SK-N-SH treated with all-trans-retinoic acid at 6 μM for 48 hours (cell line): ENCODE measurements at regions not wholly inside any gene's neighbourhood (a gene's known extent, or its start where the extent isn't known, plus 50 kb on each side); places are given as distances from the start of the nearest gene placed in this dataset.

Experiments used
- ATAC-seq: fragments of 200-7000 bp; cut with Tn5 transposase; 3 replicates; pipeline ENCODE4 v1.9.1; 2020; ENCODE audit warnings: mild to moderate bottlenecking, moderate library complexity
- ARNTL ChIP-seq: fragments of 450-650 bp; formaldehyde crosslinking; IDR thresholded peaks from 2 replicates; pipeline ENCODE4 v1.5.0; 2020; ENCODE audit warnings: low read depth, mild to moderate bottlenecking, moderate library complexity, borderline replicate concordance
- BACH2 ChIP-seq: fragments of 250-450 bp; sonication (Bioruptor Pico); IDR thresholded peaks from 2 replicates; pipeline ENCODE4 v1.9.0; 2021; ENCODE audit warnings: mild to moderate bottlenecking, borderline replicate concordance
- CSDC2 ChIP-seq: fragments of 250-450 bp; sonication (Bioruptor Pico); IDR thresholded peaks from 2 replicates; pipeline ENCODE4 v1.5.0; 2020; ENCODE audit warnings: mild to moderate bottlenecking, moderate library complexity
- ESRRG ChIP-seq: fragments of 250-450 bp; sonication (Bioruptor Pico); IDR thresholded peaks from 2 replicates; pipeline ENCODE4 v1.6.1; 2021; ENCODE audit warnings: mild to moderate bottlenecking
- ISL1 ChIP-seq: fragments of 250-450 bp; sonication (Bioruptor Pico); IDR thresholded peaks from 2 replicates; pipeline ENCODE4 v2.1.2; 2022; ENCODE audit warnings: mild to moderate bottlenecking, moderate library complexity
- OSR1 ChIP-seq: fragments of 250-450 bp; sonication (Bioruptor Pico); IDR thresholded peaks from 2 replicates; pipeline ENCODE4 v1.8.0; 2022; ENCODE audit warnings: moderate library complexity, mild to moderate bottlenecking, inconsistent platforms
- PATZ1 ChIP-seq: fragments of 250-450 bp; sonication (Bioruptor Pico); IDR thresholded peaks from 2 replicates; pipeline ENCODE4 v1.8.0; 2020; ENCODE audit warnings: mild to moderate bottlenecking, moderate library complexity, borderline replicate concordance
- PPARA ChIP-seq: fragments of 250-450 bp; sonication (Bioruptor Pico); IDR thresholded peaks from 2 replicates; pipeline ENCODE4 v1.5.0; 2020; ENCODE audit warnings: mild to moderate bottlenecking, borderline replicate concordance
- RARB ChIP-seq: fragments of 250-450 bp; sonication (Bioruptor Pico); IDR thresholded peaks from 2 replicates; pipeline ENCODE4 v1.8.0; 2021; ENCODE audit warnings: mild to moderate bottlenecking, moderate library complexity
- TCF4 ChIP-seq: fragments of 250-450 bp; sonication (Bioruptor Pico); IDR thresholded peaks from 2 replicates; pipeline ENCODE4 v1.8.0; 2021; ENCODE audit warnings: mild to moderate bottlenecking, moderate library complexity, borderline replicate concordance
- TOX ChIP-seq: fragments of 250-450 bp; sonication (Bioruptor Pico); IDR thresholded peaks from 2 replicates; pipeline ENCODE4 v1.8.0; 2021; ENCODE audit warnings: mild to moderate bottlenecking, moderate library complexity, borderline replicate concordance
- TSHZ2 ChIP-seq: fragments of 250-450 bp; sonication (Bioruptor Pico); IDR thresholded peaks from 2 replicates; pipeline ENCODE4 v1.5.0; 2020; ENCODE audit warnings: mild to moderate bottlenecking, moderate library complexity
- ZC3H10 ChIP-seq: fragments of 250-450 bp; sonication (Bioruptor Pico); IDR thresholded peaks from 2 replicates; pipeline ENCODE4 v1.5.1; 2021; ENCODE audit warnings: mild to moderate bottlenecking, moderate library complexity
- ZFP30 ChIP-seq: fragments of 450-650 bp; formaldehyde crosslinking; IDR thresholded peaks from 2 replicates; pipeline ENCODE4 v1.5.0; 2022; ENCODE audit warnings: mild to moderate bottlenecking, moderate library complexity
- ZNF565 ChIP-seq: fragments of 450-650 bp; formaldehyde crosslinking; conservative IDR thresholded peaks from 2 replicates; pipeline ENCODE4 v1.5.0; 2020; ENCODE audit warnings: low read depth, mild to moderate bottlenecking, moderate library complexity
- ZNF70 ChIP-seq: fragments of 450-650 bp; formaldehyde crosslinking; IDR thresholded peaks from 2 replicates; pipeline ENCODE4 v1.5.0; 2020; ENCODE audit warnings: mild to moderate bottlenecking, moderate library complexity
- TF ChIP-seq, protein P1 (sequence below): fragments of 250-450 bp; sonication (Bioruptor Pico); IDR thresholded peaks from 2 replicates; pipeline ENCODE4 v1.8.0; 2021; ENCODE audit warnings: low read depth, mild to moderate bottlenecking, moderate library complexity, borderline replicate concordance
- TF ChIP-seq, protein P2 (sequence below): fragments of 250-450 bp; sonication (Bioruptor Pico); IDR thresholded peaks from 2 replicates; pipeline ENCODE4 v1.5.1; 2021; ENCODE audit warnings: mild to moderate bottlenecking, moderate library complexity
- TF ChIP-seq, protein P3 (sequence below): fragments of 250-450 bp; sonication (Bioruptor Pico); IDR thresholded peaks from 2 replicates; pipeline ENCODE4 v1.5.1; 2020; ENCODE audit warnings: low read depth, mild to moderate bottlenecking, moderate library complexity

DNA sequence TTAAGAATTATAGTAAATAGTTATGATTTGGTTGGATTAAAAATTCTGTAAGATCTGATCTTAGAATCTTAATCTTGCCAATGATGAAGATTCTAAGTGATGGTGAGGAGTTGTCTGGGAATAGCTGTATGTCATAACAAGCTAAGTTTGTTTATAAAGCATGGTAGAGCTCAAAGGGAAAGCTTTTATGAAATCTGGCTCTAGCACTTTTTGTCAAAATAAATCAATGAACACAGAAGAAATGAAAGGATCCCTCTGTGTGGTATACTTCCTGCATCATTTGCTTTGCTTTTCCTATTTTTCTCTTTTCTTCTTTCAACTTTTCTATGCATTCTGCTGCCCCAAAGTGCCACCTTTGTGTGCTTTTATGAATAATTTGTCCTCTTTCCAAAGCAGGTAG, 193.5 kb upstream of the FAT1 start:
- ATAC-seq: no peak
- TF ChIP-seq BACH2 (CRISPR knock-in tag) (no peak), OSR1 (CRISPR knock-in tag) (no peak), CSDC2 (no peak), PPARA (CRISPR knock-in tag) (no peak), ARNTL (CRISPR knock-in tag) (no peak), ZC3H10 (CRISPR knock-in tag) (no peak), TCF4 (CRISPR knock-in tag) (no peak), ESRRG (no peak), PATZ1 (CRISPR knock-in tag) (no peak)
- TF ChIP-seq, protein P1, sequence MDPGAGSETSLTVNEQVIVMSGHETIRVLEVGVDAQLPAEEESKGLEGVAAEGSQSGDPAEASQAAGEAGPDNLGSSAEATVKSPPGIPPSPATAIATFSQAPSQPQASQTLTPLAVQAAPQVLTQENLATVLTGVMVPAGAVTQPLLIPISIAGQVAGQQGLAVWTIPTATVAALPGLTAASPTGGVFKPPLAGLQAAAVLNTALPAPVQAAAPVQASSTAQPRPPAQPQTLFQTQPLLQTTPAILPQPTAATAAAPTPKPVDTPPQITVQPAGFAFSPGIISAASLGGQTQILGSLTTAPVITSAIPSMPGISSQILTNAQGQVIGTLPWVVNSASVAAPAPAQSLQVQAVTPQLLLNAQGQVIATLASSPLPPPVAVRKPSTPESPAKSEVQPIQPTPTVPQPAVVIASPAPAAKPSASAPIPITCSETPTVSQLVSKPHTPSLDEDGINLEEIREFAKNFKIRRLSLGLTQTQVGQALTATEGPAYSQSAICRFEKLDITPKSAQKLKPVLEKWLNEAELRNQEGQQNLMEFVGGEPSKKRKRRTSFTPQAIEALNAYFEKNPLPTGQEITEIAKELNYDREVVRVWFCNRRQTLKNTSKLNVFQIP: no peak
- TF ChIP-seq, protein P2, sequence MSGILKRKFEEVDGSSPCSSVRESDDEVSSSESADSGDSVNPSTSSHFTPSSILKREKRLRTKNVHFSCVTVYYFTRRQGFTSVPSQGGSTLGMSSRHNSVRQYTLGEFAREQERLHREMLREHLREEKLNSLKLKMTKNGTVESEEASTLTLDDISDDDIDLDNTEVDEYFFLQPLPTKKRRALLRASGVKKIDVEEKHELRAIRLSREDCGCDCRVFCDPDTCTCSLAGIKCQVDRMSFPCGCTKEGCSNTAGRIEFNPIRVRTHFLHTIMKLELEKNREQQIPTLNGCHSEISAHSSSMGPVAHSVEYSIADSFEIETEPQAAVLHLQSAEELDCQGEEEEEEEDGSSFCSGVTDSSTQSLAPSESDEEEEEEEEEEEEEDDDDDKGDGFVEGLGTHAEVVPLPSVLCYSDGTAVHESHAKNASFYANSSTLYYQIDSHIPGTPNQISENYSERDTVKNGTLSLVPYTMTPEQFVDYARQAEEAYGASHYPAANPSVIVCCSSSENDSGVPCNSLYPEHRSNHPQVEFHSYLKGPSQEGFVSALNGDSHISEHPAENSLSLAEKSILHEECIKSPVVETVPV (CRISPR knock-in tag): no peak

DNA sequence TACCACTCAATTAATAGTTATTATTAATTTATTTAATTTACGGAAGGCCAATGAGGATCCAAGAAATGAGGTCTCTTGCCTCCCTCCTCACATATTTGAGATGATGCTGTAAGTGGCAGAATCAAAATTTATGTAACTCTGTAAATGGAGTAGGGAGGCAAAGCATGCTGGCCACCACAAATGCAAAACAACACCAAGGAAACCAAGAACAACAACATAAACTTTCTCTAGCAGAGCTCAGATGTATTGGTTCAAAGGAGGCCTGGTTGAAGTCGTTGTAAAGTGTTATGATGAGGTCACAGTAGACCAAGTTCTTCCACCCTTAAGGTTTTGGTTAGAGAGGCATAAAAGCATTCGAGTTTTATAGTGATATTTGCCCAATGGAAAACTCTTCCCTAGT, 194.8 kb upstream of the FAT1 start:
- TF ChIP-seq, protein P2 (CRISPR knock-in tag): no peak
- TF ChIP-seq ZNF565 (CRISPR knock-in tag) (no peak), ISL1 (CRISPR knock-in tag) (no peak), ESRRG (no peak), ZFP30 (CRISPR knock-in tag) (no peak)
- TF ChIP-seq, protein P3, sequence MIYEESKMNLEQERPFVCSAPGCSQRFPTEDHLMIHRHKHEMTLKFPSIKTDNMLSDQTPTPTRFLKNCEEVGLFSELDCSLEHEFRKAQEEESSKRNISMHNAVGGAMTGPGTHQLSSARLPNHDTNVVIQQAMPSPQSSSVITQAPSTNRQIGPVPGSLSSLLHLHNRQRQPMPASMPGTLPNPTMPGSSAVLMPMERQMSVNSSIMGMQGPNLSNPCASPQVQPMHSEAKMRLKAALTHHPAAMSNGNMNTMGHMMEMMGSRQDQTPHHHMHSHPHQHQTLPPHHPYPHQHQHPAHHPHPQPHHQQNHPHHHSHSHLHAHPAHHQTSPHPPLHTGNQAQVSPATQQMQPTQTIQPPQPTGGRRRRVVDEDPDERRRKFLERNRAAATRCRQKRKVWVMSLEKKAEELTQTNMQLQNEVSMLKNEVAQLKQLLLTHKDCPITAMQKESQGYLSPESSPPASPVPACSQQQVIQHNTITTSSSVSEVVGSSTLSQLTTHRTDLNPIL: no peak
- TF ChIP-seq, protein P1: no peak
- TF ChIP-seq, all 23 proteins: peak for 0
- no peak for ATAC-seq

DNA sequence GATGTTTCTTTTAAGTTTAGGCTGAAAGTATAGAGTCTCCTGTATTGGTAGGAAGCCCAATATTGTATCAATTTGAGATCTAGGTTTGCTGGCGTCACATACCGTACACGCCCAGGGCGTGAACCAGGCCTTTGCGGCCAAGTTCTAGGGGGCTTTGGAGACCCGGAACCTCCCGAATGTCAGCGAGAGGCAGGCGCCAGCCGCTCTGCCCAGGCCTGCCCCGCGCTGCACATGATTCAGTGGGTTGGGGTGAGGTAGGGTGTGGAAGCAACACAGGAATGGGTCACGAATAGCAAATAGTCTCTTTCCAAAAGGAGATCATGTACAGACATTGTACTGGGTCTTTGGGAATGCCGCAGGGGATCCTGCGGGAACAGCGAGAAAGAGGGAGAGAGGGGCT, 195.7 kb upstream of the FAT1 start:
- TF ChIP-seq PATZ1 (CRISPR knock-in tag): no peak
- no peak for TF ChIP-seq OSR1 (CRISPR knock-in tag)
- no peak for TF ChIP-seq ZNF565 (CRISPR knock-in tag)
- TF ChIP-seq ARNTL (CRISPR knock-in tag): no peak
- no peak for ATAC-seq

DNA sequence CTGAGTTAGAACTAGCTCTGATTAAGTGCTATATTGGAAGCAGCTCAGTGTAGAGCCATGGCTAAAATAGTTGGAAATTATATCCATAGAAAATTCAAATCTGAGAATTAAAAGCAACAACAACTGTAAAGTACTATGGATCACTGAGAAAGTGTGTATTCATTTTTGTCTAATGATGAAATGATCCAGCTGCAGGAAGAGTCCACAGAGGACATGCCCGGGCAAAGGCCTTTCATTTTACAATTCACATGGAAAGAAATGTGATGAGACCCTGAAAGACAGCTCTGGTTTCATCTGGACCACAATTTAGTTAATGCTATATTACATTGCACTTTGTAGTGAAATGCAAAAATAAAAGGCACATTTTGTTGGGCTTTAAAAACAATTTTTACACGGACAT, 196.8 kb upstream of the FAT1 start:
- TF ChIP-seq BACH2 (CRISPR knock-in tag): no peak
- no peak for TF ChIP-seq TCF4 (CRISPR knock-in tag)
- TF ChIP-seq TSHZ2 (CRISPR knock-in tag): no peak
- no peak for TF ChIP-seq CSDC2
- TF ChIP-seq, protein P3: no peak
- TF ChIP-seq ZC3H10 (CRISPR knock-in tag): no peak
- TF ChIP-seq TOX (CRISPR knock-in tag): no peak
- no peak for TF ChIP-seq RARB (CRISPR knock-in tag)
- no peak for TF ChIP-seq PPARA (CRISPR knock-in tag)
- no peak for TF ChIP-seq ZNF70 (CRISPR knock-in tag)
- no peak for TF ChIP-seq ZNF565 (CRISPR knock-in tag)
- TF ChIP-seq ESRRG: no peak
- ATAC-seq: no peak
